ENCODE measurements at regions not wholly inside any gene's neighbourhood (a gene's known extent, or its start where the extent isn't known, plus 50 kb on each side); places are given as distances from the start of the nearest gene placed in this dataset.
"Not testable (repeated sequence)": the region's sequence is repeated elsewhere in the genome, so short reads cannot be mapped to it uniquely, and the experiment has no call there.

- DNase-seq (ENCODE audit: extremely low spot score); CTCF ChIA-PET; POLR2A ChIA-PET: not testable (repeated sequence)
These were observed 128.2 kb downstream of the NPIPB11 start for GRCh38 chr16:29278097-29278871.

- POLR2A ChIA-PET; CTCF ChIA-PET; DNase-seq (ENCODE audit: extremely low spot score): not testable (repeated sequence)
These were observed 130.1 kb downstream of the NPIPB11 start for GRCh38 chr16:29276446-29276845.

DNA sequence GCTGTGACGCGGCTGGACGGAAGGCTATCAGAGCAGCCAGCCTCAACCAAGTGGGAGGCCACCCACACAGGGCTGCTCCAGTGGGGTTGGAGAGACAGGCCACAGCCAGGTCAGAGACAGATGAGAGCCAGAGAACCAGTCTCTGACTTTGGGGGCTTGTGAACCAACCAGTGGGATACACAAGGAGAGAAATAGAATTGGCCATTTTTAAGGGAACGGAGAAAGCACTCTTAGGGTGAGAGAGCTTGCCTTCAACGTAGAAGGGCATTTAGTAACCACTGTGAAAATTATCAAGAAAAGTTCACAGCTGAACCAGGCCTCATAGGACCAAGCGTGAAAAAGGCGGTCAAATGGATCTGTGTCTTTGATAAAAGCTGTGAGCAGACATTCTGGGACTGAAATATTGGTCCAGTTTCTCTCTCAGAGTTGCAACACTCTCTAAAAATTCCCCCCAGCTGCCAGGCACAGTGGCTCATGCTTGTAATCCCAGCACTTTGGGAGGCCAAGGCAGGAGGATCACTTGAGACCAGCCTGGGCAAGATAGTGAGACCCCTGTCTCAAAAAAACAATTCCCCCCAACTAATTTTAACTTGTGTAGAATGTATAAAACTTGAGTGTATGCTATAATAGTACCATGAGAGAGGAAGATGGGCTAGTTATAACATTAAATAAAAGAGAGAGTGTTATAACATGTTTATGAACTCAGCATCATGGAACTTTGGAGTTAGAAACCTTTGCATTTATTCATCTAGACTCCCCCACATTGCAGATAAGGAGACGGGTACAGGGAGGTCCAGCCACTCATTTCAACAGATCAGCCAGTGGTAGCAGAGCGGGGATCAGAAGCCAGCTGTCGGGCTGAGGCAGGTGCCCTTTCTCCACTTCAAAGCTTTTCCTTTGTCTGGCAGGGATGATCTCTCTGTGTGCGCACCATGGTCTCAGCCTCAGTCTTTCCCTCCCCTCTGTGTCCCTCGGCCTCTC lies 132.2 kb downstream of the NPIPB11 start:
- CTCF ChIA-PET, POLR2A ChIA-PET: not testable (repeated sequence)

DNA sequence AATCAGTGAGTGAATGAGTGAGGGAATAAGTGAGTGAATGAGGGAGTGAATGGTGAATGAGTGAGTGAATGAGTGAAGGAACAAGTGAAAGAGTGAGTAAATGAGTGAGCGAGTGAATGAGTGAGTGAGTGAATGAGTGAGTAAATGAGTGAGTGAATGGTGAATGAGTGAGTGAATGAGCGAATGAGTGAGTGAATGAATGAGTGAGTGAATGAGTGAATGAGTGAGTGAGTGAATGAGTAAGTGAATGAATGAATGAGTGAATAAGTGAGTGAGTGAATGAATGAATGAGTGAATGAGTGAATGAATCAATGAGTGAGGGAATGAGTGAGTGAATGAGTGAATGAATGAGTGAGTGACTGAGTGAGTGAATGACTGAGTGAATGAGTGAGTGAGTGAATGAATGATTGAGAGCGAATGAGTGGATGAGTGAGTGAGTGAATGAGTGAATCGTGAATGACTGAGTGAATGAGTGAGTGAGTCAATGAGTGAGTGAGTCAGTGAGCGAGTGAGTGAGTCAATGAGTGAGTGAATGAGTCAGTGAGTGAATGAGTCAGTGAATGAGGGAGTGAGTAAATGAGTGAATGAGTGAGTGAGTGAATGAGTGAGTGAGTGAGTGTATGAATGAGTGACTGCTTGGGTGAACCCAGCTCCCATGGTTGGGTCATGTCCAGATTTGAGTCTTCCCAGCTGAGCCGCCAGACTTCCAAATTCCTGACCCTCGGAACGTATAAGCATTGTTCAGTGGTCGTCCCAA lies 133.0 kb downstream of the NPIPB11 start:
- DNase-seq (ENCODE audit: extremely low spot score); CTCF ChIA-PET; POLR2A ChIA-PET: not testable (repeated sequence)

More for the DNA sequence above, 132.2 kb downstream of the NPIPB11 start:
- DNase-seq (ENCODE audit: extremely low spot score), result not testable (repeated sequence)

- DNase-seq (ENCODE audit: extremely low spot score); POLR2A ChIA-PET; CTCF ChIA-PET: not testable (repeated sequence)
These were observed 134.5 kb downstream of the NPIPB11 start for GRCh38 chr16:29271721-29272675.

DNA sequence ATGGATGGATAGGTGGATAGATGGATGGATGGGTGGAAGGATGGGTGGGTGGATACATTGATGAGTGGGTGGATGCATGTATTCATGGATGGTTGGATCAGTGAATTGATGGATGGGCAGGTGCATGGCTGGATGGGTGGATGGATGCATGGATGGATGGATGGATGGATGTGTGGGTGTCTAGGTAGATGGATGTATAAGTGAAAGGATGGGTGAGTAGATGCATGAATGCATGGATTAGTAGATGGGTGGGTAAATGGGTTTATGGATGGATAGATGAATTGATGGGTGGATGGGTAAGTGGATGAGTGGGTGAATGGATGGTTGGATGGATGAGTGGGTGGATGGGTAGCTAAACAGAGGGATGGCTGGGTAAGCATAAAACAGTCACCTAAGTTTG lies 135.6 kb downstream of the NPIPB11 start:
- CTCF ChIA-PET; DNase-seq (ENCODE audit: extremely low spot score); POLR2A ChIA-PET: not testable (repeated sequence)

DNA sequence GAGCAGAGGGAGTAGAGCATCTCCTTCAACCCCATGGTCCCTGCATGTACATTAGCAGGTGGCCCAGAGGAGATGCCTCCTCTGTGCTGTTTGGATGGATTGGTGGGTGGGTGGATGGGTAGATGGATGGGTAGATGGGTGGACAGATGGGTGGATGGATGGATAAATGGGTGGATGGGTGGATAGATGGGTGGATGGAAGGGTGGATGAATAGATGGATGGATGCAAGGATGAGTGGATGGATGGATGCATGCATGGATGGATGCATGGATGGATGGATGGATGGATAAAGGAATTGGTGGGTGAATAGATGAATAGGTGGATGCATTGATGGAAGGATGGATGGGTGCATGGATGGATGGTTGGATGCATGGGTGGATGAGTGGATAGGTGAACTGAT lies 136.5 kb downstream of the NPIPB11 start:
- DNase-seq (ENCODE audit: extremely low spot score); CTCF ChIA-PET; POLR2A ChIA-PET: not testable (repeated sequence)

- CTCF ChIA-PET; DNase-seq (ENCODE audit: extremely low spot score); POLR2A ChIA-PET: not testable (repeated sequence)
These were observed 137.2 kb downstream of the NPIPB11 start for GRCh38 chr16:29269192-29269811.

DNA sequence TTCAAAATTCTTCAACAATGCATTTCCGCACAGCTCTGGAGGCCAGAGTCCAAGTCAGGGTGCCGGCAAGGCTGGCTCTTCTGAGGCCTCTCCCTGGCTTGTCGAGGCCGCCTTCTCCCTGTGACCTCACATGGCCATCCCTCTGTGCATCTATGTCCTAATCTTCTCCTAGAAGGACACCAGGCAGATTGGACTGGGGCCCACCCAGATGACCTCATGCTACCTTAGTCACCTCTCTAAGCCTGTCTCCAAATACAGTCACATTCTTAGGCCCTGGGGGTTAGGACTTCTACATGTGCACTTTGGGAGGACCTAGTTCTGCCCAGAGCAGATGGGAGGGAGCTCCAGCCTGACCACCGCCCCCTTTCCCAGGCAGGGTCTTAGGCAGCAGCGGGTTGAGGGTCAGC lies 137.7 kb downstream of the NPIPB11 start:
- CTCF ChIA-PET; DNase-seq (ENCODE audit: extremely low spot score); POLR2A ChIA-PET: not testable (repeated sequence)

DNA sequence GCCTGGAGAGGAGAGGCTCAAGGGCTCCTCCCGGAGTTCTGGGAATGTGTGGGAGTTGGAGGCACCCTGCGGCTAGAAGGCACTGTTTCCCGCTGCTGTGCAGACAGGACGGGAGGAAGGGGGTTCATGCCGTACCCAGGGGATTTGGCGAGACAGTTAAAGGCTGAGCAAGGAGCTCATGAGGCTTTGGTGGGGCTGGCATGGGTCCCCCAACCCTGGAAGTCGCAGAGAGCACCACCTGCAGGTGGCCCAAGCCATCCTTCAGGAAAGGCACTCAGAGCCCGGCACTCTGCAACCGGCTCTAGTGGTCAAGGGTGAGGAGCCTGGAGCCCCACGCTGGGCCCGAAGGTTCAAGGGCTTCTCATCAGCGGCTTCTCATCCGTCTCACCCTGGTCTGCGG lies 138.2 kb downstream of the NPIPB11 start:
- CTCF ChIA-PET; DNase-seq (ENCODE audit: extremely low spot score); POLR2A ChIA-PET: not testable (repeated sequence)

DNA sequence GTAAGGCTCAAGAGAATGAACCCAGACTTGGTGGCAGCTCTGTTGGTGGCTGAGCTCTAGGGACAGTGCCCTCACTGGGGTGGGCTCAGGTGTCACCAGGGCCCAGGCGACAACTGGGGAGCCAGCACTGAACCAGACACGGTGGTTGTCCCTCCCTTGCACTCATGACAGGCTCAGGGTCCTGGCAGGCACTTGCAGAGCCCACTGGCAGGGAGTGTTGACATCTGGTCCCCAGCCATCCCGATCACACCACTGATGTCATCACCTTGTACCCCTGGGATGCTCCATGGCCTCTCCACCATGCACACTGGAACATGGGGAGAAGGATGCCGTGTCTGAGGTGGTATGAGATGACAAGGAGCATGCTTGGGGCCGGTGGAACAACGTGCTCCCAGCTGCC lies 138.6 kb downstream of the NPIPB11 start:
- DNase-seq (ENCODE audit: extremely low spot score); CTCF ChIA-PET; POLR2A ChIA-PET: not testable (repeated sequence)

- DNase-seq (ENCODE audit: extremely low spot score); CTCF ChIA-PET: not testable (repeated sequence)
- POLR2A ChIA-PET, result interaction anchor here (0.7 kb wide), 1 partner anchor 825 kb away, joined by 3 read pairs; no protein-coding TSS in a partner anchor
These were observed 139.4 kb downstream of the NPIPB11 start for GRCh38 chr16:29267055-29267619.

DNA sequence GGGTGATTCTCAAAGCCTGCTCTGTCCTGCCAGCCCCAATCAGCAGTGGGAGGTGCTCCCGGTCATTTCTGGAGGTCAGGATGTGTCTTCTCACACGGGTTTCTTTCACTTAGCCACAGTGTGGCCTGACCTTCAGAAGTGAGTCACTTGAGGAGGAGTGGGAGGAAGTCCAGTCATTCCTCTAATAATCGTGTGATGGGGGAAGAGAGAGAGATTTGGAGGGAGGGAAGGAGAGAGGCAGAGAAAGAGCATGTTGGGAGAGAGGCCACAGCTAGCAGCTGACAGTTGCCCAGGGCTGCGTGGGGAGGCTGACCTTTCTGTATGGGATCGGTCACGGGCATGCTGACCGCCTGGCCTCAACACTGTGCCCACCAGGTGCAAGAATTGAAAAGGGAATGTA lies 139.9 kb downstream of the NPIPB11 start:
- peak; percentile 25 for DNase-seq (ENCODE audit: extremely low spot score)
- CTCF ChIA-PET, result not testable (repeated sequence)

DNA sequence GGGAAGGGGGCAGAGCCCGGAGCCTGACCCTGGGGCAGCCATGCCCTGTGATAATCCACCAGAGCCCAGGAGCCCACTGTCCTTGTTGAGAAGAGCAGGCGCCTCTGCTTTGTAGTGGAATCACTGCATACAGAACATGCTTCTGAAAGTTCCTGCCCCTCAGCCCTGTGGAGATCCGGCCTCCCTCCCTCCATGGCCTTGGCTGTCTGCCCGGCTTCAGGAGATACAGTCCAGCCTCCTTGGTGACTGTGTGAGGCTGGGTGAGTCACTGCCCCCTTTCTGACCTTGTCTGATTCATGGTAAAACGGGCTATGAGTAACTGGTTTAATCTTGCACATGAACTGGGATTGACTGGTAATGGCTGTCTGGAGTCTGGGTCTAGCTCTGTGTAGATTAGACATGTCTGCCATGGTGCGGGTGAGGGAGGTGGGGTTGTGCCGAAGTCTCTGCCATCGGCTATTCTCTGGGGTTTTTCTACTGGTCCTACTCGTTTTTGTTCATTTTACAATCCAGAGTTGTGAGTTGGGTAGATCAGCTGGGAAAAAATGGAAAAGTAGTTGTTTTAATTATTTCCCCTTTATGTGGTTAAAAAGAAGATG lies 141.2 kb downstream of the NPIPB11 start:
- DNase-seq (ENCODE audit: extremely low spot score); CTCF ChIA-PET; POLR2A ChIA-PET: not testable (repeated sequence)

More for the DNA sequence above, 139.9 kb downstream of the NPIPB11 start:
- POLR2A ChIA-PET, result not testable (repeated sequence)

- CTCF ChIA-PET, POLR2A ChIA-PET: not testable (repeated sequence)
These were observed 142.3 kb downstream of the NPIPB11 start for GRCh38 chr16:29264080-29264837.

DNA sequence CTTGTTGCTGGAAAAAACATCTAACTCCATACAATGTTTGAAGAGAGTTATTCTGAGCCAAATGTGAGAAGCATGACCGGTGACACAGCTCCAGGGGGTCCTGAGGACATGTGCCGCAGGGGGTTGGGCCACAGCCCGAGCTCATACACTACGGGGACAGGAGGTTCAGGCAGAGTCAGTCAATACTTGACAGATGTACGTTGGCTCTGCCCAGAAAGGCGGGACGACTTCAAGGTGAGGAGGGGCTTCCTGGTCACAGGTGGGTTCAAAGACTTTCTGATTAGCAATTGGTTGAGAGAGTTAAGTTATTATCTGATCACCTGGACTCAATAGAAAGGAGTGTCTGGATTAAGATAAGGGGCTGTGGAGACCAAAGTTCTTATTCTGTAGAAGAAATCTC lies 143.8 kb downstream of the NPIPB11 start:
- DNase-seq (ENCODE audit: extremely low spot score); CTCF ChIA-PET; POLR2A ChIA-PET: not testable (repeated sequence)

More at GRCh38 chr16:29264080-29264837, 142.3 kb downstream of the NPIPB11 start:
- not testable (repeated sequence) for DNase-seq (ENCODE audit: extremely low spot score)

All from GM10248 (cell line).